ENCODE measurements at regions not wholly inside any gene's neighbourhood (a gene's known extent, or its start where the extent isn't known, plus 50 kb on each side); places are given as distances from the start of the nearest gene placed in this dataset.

- Histone ChIP-seq H3K4me1 (ENCODE audit: control insufficient read depth, insufficient read depth, low read length) (no peaks in the 10 kb centered on the region), H3K27me3 (replicated peaks in 1 of 2; ENCODE audit: control insufficient read depth in 2 of 2, insufficient read depth in 2 of 2, low read length in 1 of 2) (no peaks in the 10 kb centered on the region), H3K9ac (ENCODE audit: control insufficient read depth, insufficient read depth, low read length) (no peak overlapping the region), H4K20me1 (ENCODE audit: control insufficient read depth, insufficient read depth) (no peaks in the 10 kb centered on the region), H3K4me3 (no peak overlapping the region), H3K79me2 (ENCODE audit: control insufficient read depth, insufficient read depth, low read length) (no peaks in the 10 kb centered on the region), H3K4me2 (ENCODE audit: control insufficient read depth, insufficient read depth) (no peak overlapping the region), H3K27ac (ENCODE audit: control insufficient read depth, insufficient read depth) (no peak overlapping the region), H2AFZ (ENCODE audit: control insufficient read depth, low read depth, low read length) (no peak overlapping the region), H3K9me3 (replicated peaks; ENCODE audit: control insufficient read depth, insufficient read depth, low read length) (no peaks in the 10 kb centered on the region; the same call in 2 of the 3 replicates), H3K36me3 (ENCODE audit: control insufficient read depth in 2 of 2, insufficient read depth in 2 of 2, low read length in 1 of 2) (no peaks in the 10 kb centered on the region)
- BruUV-seq (replicated peaks), result no TSS peak
- DNase-seq (ENCODE audit: low read depth, low spot score), result no peak
- intact Hi-C loops (cut with micrococcal nuclease; ENCODE audit: unreplicated experiment) (no loop called here), in situ Hi-C loops (cut with MboI) (no loop called here)
- ChIA-PET SMC1A (ENCODE audit: uncharacterized antibody, unreplicated experiment) (interaction anchor here (1.8 to 2.5 kb wide), 2 partner anchors 9 to 10 kb away, joined by 10 to 14 read pairs; no protein-coding TSS in a partner anchor), CTCF (interaction anchor here (1.0 kb wide), 1 partner anchor 33 kb away, joined by 3 read pairs; no protein-coding TSS in a partner anchor), RAD21 (ENCODE audit: unreplicated experiment) (no interaction called here), POLR2A (interaction anchor here (1.0 kb wide), 1 partner anchor 17 kb away, joined by 3 read pairs; no protein-coding TSS in a partner anchor)
- TF ChIP-seq WRNIP1 (IDR thresholded peaks at IDR 0.05; ENCODE audit: borderline replicate concordance, low read depth, low read length) (no peak), KLF5 (IDR thresholded peaks at IDR 0.05; ENCODE audit: partially characterized antibody) (no peak), SIX5 (IDR thresholded peaks at IDR 0.05; ENCODE audit: low read depth, low read length, severe bottlenecking) (no peak)
- no peak for ATAC-seq
- FAIRE-seq, result no peak
- 63% methylated on average over 4 of the region's 4 CpGs for WGBS (ENCODE audit: insufficient coverage, insufficient replicate concordance, low lambda C conversion rate, missing lambda C conversion rate)
Observed at GRCh38 chr16:13401641-13402040, 500.2 kb downstream of the SHISA9 start.

- Histone ChIP-seq H3K36me3 (ENCODE audit: control insufficient read depth in 2 of 2, insufficient read depth in 2 of 2, low read length in 1 of 2) (no peaks in the 10 kb centered on the region), H3K9me3 (replicated peaks; ENCODE audit: control insufficient read depth, insufficient read depth, low read length) (no peaks in the 10 kb centered on the region; the same call in 2 of the 3 replicates), H3K9ac (ENCODE audit: control insufficient read depth, insufficient read depth, low read length) (no peak overlapping the region), H4K20me1 (ENCODE audit: control insufficient read depth, insufficient read depth) (no peaks in the 10 kb centered on the region), H3K27ac (ENCODE audit: control insufficient read depth, insufficient read depth) (no peak overlapping the region), H3K27me3 (replicated peaks in 1 of 2; ENCODE audit: control insufficient read depth in 2 of 2, insufficient read depth in 2 of 2, low read length in 1 of 2) (no peaks in the 10 kb centered on the region), H3K79me2 (ENCODE audit: control insufficient read depth, insufficient read depth, low read length) (no peaks in the 10 kb centered on the region), H3K4me1 (ENCODE audit: control insufficient read depth, insufficient read depth, low read length) (no peaks in the 10 kb centered on the region), H3K4me3 (no peak overlapping the region), H2AFZ (ENCODE audit: control insufficient read depth, low read depth, low read length) (no peak overlapping the region), H3K4me2 (ENCODE audit: control insufficient read depth, insufficient read depth) (no peak overlapping the region)
- DNase-seq (ENCODE audit: low read depth, low spot score) (no peak), FAIRE-seq (no peak), ATAC-seq (no peak)
- ChIA-PET CTCF (no interaction called here), POLR2A (no interaction called here), RAD21 (ENCODE audit: unreplicated experiment) (no interaction called here), SMC1A (ENCODE audit: uncharacterized antibody, unreplicated experiment) (no interaction called here)
- in situ Hi-C loops (cut with MboI), result no loop called here
- TF ChIP-seq NR2C1 (IDR thresholded peaks at IDR 0.05), result no peak
- WGBS (ENCODE audit: insufficient coverage, insufficient replicate concordance, low lambda C conversion rate, missing lambda C conversion rate), result 82% methylated on average over 12 of the region's 12 CpGs
- intact Hi-C loops (cut with micrococcal nuclease; ENCODE audit: unreplicated experiment), result no loop called here
- BruUV-seq (replicated peaks), result no TSS peak
Observed at GRCh38 chr16:13402601-13403000, 501.2 kb downstream of the SHISA9 start.
